D721Med (cell line): ENCODE measurements at regions not wholly inside any gene's neighbourhood (a gene's known extent, or its start where the extent isn't known, plus 50 kb on each side); places are given as distances from the start of the nearest gene placed in this dataset.

Experiments used
- DNase-seq: peaks from one replicate; pipeline ENCODE4 v3.0.0; 2011; ENCODE audit warnings: low spot score; ENCODE audit not compliant: insufficient read length
- FAIRE-seq: peaks from 2 replicates; lab custom pipeline; 2011; peaks lifted over from hg19 to GRCh38; lab: Jason Lieb, UNC
- CTCF ChIP-seq: IDR thresholded peaks from 2 replicates; pipeline ENCODE4 v1.5.1; 2012; ENCODE audit warnings: mild to moderate bottlenecking, control low read depth; ENCODE audit not compliant: insufficient read depth; ENCODE audit errors: missing control alignments

- FAIRE-seq (no peak), DNase-seq (no peak)
- TF ChIP-seq CTCF: no peak
These were observed 69.8 kb upstream of the TTC29 start for GRCh38 chr4:147015491-147015890.

- no peak for TF ChIP-seq CTCF
- no peak for FAIRE-seq
- no peak for DNase-seq
These were observed 71.4 kb upstream of the TTC29 start for GRCh38 chr4:147017081-147017480.

GRCh38 chr4:147019091-147019490, 73.4 kb upstream of the TTC29 start:
- no peak for FAIRE-seq
- peak; percentile 63 for TF ChIP-seq CTCF
- DNase-seq: no peak

GRCh38 chr4:147020456-147020855, 74.8 kb upstream of the TTC29 start:
- TF ChIP-seq CTCF: no peak
- FAIRE-seq: no peak
- DNase-seq: no peak

- TF ChIP-seq CTCF: no peak
- DNase-seq (no peak), FAIRE-seq (no peak)
These were observed 79.4 kb upstream of the TTC29 start for GRCh38 chr4:147025042-147025441.

- DNase-seq (no peak), FAIRE-seq (no peak)
- no peak for TF ChIP-seq CTCF
These were observed 83.6 kb upstream of the TTC29 start for GRCh38 chr4:147029296-147029695.

- TF ChIP-seq CTCF: no peak
- DNase-seq (no peak), FAIRE-seq (no peak)
These were observed 88.7 kb upstream of the TTC29 start for GRCh38 chr4:147034372-147034771.
